Fibroblast of lung (primary cell): ENCODE measurements at regions not wholly inside any gene's neighbourhood (a gene's known extent, or its start where the extent isn't known, plus 50 kb on each side); places are given as distances from the start of the nearest gene placed in this dataset.

Experiments used
- DNase-seq, 2 donors: peaks; one replicate each; pipeline versions ENCODE4 v3.0.0 to v3.0.0-alpha.2; 2010; ENCODE audit warnings: low read depth in 2 of 2
- H2AFZ ChIP-seq: 2 replicates; pipeline ENCODE4 v1.5.1; 2012; ENCODE audit warnings: low read length, control low read depth, inconsistent platforms
- H3K27ac ChIP-seq: 2 replicates; pipeline ENCODE4 v1.5.1; 2011; ENCODE audit warnings: low read length, control low read depth; ENCODE audit not compliant: insufficient read depth
- H3K27me3 ChIP-seq: 2 replicates; pipeline ENCODE4 v1.5.1; 2011; ENCODE audit warnings: mild to moderate bottlenecking, low read length; ENCODE audit not compliant: control insufficient read depth, insufficient read depth
- H3K36me3 ChIP-seq: 2 replicates; pipeline ENCODE4 v1.5.1; 2011; ENCODE audit warnings: low read length; ENCODE audit not compliant: control insufficient read depth, insufficient read depth
- H3K4me1 ChIP-seq: 2 replicates; pipeline ENCODE4 v1.5.1; 2011; ENCODE audit warnings: low read length; ENCODE audit not compliant: control insufficient read depth, insufficient read depth; ENCODE audit errors: extremely low read depth
- H3K4me2 ChIP-seq: 2 replicates; pipeline ENCODE4 v1.5.1; 2011; ENCODE audit warnings: low read length, control low read depth; ENCODE audit not compliant: insufficient read depth; ENCODE audit errors: extremely low read depth
- H3K4me3 ChIP-seq, 4 experiments: fragments of 200-600 bp in 1 of 4; sonication (generic) in 1 of 4; replicated peaks in 1 of 4; 2 replicates each; pipeline ENCODE4 v1.5.1; 2011 to 2016; ENCODE audit warnings: low read length in 4 of 4, low read depth in 3 of 4, mild to moderate bottlenecking in 3 of 4, control low read depth in 2 of 4, inconsistent platforms in 1 of 4, mixed read lengths in 1 of 4; ENCODE audit not compliant: insufficient read depth in 1 of 4; ENCODE audit errors: control extremely low read depth in 1 of 4
- H3K79me2 ChIP-seq: 2 replicates; pipeline ENCODE4 v1.5.1; 2012; ENCODE audit warnings: mild to moderate bottlenecking, low read length, inconsistent platforms; ENCODE audit not compliant: control insufficient read depth, insufficient read depth
- H3K9ac ChIP-seq: 2 replicates; pipeline ENCODE4 v1.5.1; 2011; ENCODE audit warnings: mild to moderate bottlenecking, low read length, control low read depth; ENCODE audit not compliant: insufficient read depth
- H3K9me3 ChIP-seq: 2 replicates; pipeline ENCODE4 v1.5.1; 2012; ENCODE audit warnings: low read depth, low read length; ENCODE audit not compliant: control insufficient read depth, insufficient read depth
- H4K20me1 ChIP-seq: 2 replicates; pipeline ENCODE4 v1.5.1; 2011; ENCODE audit warnings: low read length; ENCODE audit not compliant: control insufficient read depth, insufficient read depth; ENCODE audit errors: extremely low read depth
- EZH2 ChIP-seq: IDR thresholded peaks from 2 replicates; pipeline ENCODE4 v1.5.1; 2012; ENCODE audit warnings: low read length, control low read depth, mild to moderate bottlenecking; ENCODE audit errors: missing control alignments
- TF ChIP-seq, protein P1 (sequence below), 2 donors: IDR thresholded peaks in 1 of 2; conservative IDR thresholded peaks in 1 of 2; 1 replicate in 1 of 2; 2 replicates in 1 of 2; pipeline ENCODE4 v1.5.1; 2011 to 2012; ENCODE audit warnings: low read length in 2 of 2, control low read depth in 1 of 2, inconsistent platforms in 1 of 2, low read depth in 1 of 2, mild to moderate bottlenecking in 1 of 2

DNA sequence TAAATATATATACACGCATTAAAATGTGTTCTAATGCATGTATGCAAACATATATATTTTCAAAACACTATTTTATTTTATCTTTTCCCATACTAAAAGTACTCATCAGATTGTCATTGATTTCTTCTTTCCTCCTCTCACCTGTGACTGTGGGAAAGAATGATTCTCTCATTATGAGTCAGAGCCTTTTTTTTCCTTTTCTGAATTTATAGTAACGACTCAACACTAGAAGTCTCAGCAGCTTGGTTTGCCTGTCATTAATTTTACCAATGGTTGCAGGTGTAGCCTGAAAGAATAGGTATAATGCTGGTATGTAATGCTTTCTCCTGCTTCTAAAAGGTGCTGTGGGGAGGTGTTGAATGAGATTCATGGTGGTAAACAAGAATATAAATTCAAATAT lies 328.7 kb downstream of the UTRN start:
- Histone ChIP-seq H3K4me3 (no peak overlapping the region), H3K9ac (no peak overlapping the region), H3K27ac (no peak overlapping the region), H2AFZ (no peak overlapping the region), H3K36me3 (no peaks in the 10 kb centered on the region), H3K9me3 (no peaks in the 10 kb centered on the region), H4K20me1 (no peaks in the 10 kb centered on the region), H3K4me2 (no peak overlapping the region), H3K27me3 (no peaks in the 10 kb centered on the region), H3K4me1 (no peaks in the 10 kb centered on the region), H3K79me2 (no peaks in the 10 kb centered on the region)
- no peak for DNase-seq
- TF ChIP-seq EZH2, result no peak
- TF ChIP-seq, protein P1, sequence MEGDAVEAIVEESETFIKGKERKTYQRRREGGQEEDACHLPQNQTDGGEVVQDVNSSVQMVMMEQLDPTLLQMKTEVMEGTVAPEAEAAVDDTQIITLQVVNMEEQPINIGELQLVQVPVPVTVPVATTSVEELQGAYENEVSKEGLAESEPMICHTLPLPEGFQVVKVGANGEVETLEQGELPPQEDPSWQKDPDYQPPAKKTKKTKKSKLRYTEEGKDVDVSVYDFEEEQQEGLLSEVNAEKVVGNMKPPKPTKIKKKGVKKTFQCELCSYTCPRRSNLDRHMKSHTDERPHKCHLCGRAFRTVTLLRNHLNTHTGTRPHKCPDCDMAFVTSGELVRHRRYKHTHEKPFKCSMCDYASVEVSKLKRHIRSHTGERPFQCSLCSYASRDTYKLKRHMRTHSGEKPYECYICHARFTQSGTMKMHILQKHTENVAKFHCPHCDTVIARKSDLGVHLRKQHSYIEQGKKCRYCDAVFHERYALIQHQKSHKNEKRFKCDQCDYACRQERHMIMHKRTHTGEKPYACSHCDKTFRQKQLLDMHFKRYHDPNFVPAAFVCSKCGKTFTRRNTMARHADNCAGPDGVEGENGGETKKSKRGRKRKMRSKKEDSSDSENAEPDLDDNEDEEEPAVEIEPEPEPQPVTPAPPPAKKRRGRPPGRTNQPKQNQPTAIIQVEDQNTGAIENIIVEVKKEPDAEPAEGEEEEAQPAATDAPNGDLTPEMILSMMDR (conservative IDR thresholded peaks at IDR 0.05 in 1 of 2, IDR thresholded peaks at IDR 0.05 in 1 of 2; ENCODE audit: low read depth in 1 of 2, low read length in 2 of 2), result no peak

DNA sequence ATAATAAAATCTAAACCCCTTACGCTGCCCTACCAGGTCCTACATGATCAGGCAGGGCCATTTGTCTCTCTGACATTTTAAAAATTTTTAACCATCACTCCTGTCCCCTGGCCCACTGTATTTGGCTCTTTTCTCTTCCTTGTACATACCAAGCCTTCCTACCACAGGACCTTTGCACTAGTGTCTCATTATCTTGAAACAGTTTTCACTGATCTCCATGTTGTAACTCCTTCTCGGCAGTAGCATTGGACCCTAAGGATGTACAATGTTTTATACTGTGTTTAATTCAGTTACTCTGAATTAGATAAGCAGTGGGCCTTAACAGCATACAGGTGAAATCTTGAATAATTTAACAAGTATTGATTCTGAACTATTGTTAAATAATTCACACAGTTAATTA lies 330.7 kb downstream of the UTRN start:
- TF ChIP-seq, protein P1 (conservative IDR thresholded peaks at IDR 0.05 in 1 of 2, IDR thresholded peaks at IDR 0.05 in 1 of 2; ENCODE audit: low read depth in 1 of 2, low read length in 2 of 2), result no peak
- TF ChIP-seq EZH2, result no peak
- H3K27ac ChIP-seq, result no peak overlapping the region

DNA sequence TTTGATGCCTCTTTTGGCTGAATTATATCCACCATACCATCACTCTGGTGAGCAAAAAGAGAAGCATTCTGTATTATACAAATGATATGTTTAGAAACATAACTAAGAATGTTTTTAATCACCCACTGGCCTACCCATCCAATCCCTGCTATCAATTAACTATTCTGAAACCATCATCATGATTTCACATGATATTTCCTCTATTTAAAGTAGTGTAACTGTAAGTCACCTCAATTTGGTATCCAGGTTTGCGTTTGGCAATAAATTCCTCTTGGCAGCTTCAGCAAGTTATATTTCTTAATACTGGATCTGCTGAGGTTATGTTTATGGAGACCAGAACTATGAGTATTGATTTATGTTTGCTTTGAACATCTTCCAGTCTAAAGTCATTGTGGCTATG lies 332.1 kb downstream of the UTRN start:
- TF ChIP-seq, protein P1 (conservative IDR thresholded peaks at IDR 0.05 in 1 of 2, IDR thresholded peaks at IDR 0.05 in 1 of 2; ENCODE audit: low read depth in 1 of 2, low read length in 2 of 2), result no peak
- no peak for TF ChIP-seq EZH2
- H3K4me3 ChIP-seq, result no peak overlapping the region
- H3K9me3 ChIP-seq, result no peaks in the 10 kb centered on the region
- H3K27me3 ChIP-seq, result no peaks in the 10 kb centered on the region
- H3K9ac ChIP-seq, result no peak overlapping the region
- H2AFZ ChIP-seq, result no peak overlapping the region
- H3K4me1 ChIP-seq, result no peaks in the 10 kb centered on the region
- DNase-seq, result no peak
- no peak overlapping the region for H3K4me2 ChIP-seq
- no peaks in the 10 kb centered on the region for H4K20me1 ChIP-seq
- H3K79me2 ChIP-seq, result no peaks in the 10 kb centered on the region
- H3K27ac ChIP-seq, result no peak overlapping the region
- H3K36me3 ChIP-seq, result no peaks in the 10 kb centered on the region

More for the DNA sequence above, 330.7 kb downstream of the UTRN start:
- Histone ChIP-seq H2AFZ (no peak overlapping the region), H4K20me1 (no peaks in the 10 kb centered on the region), H3K79me2 (no peaks in the 10 kb centered on the region), H3K27me3 (no peaks in the 10 kb centered on the region), H3K36me3 (no peaks in the 10 kb centered on the region), H3K4me1 (no peaks in the 10 kb centered on the region), H3K4me3 (no peak overlapping the region), H3K9ac (no peak overlapping the region), H3K9me3 (no peaks in the 10 kb centered on the region), H3K4me2 (no peak overlapping the region)
- DNase-seq, result no peak
